ENCODE measurements at regions not wholly inside any gene's neighbourhood (a gene's known extent, or its start where the extent isn't known, plus 50 kb on each side); places are given as distances from the start of the nearest gene placed in this dataset.

GRCh38 chr10:30738416-30738815 lies 108.9 kb upstream of the LYZL2 start:
- TF ChIP-seq CTCF (IDR thresholded peaks at IDR 0.05; ENCODE audit: insufficient read depth, missing control alignments) = no peak
- no peak for FAIRE-seq
- no peak for DNase-seq (ENCODE audit: insufficient read length, low spot score)

- FAIRE-seq (no peak), DNase-seq (ENCODE audit: insufficient read length, low spot score) (no peak)
- no peak for TF ChIP-seq CTCF (IDR thresholded peaks at IDR 0.05; ENCODE audit: insufficient read depth, missing control alignments)
These were observed 108.4 kb upstream of the LYZL2 start for GRCh38 chr10:30737931-30738391.

GRCh38 chr10:30736685-30737232 lies 107.2 kb upstream of the LYZL2 start:
- no peak for DNase-seq (ENCODE audit: insufficient read length, low spot score)
- no peak for TF ChIP-seq CTCF (IDR thresholded peaks at IDR 0.05; ENCODE audit: insufficient read depth, missing control alignments)
- FAIRE-seq = no peak

- FAIRE-seq (no peak), DNase-seq (ENCODE audit: insufficient read length, low spot score) (no peak)
- TF ChIP-seq CTCF (IDR thresholded peaks at IDR 0.05; ENCODE audit: insufficient read depth, missing control alignments) = no peak
These were observed 105.3 kb upstream of the LYZL2 start for GRCh38 chr10:30734901-30735300.

- no peak for TF ChIP-seq CTCF (IDR thresholded peaks at IDR 0.05; ENCODE audit: insufficient read depth, missing control alignments)
- FAIRE-seq (no peak), DNase-seq (ENCODE audit: insufficient read length, low spot score) (no peak)
These were observed 103.1 kb upstream of the LYZL2 start for GRCh38 chr10:30732671-30733070.

GRCh38 chr10:30731963-30732362 lies 102.4 kb upstream of the LYZL2 start:
- FAIRE-seq (no peak), DNase-seq (ENCODE audit: insufficient read length, low spot score) (no peak)
- TF ChIP-seq CTCF (IDR thresholded peaks at IDR 0.05; ENCODE audit: insufficient read depth, missing control alignments) = no peak

GRCh38 chr10:30730306-30730705 lies 100.8 kb upstream of the LYZL2 start:
- no peak for TF ChIP-seq CTCF (IDR thresholded peaks at IDR 0.05; ENCODE audit: insufficient read depth, missing control alignments)
- DNase-seq (ENCODE audit: insufficient read length, low spot score) (no peak), FAIRE-seq (no peak)
